Neural cell (in vitro differentiated cells): ENCODE measurements at regions not wholly inside any gene's neighbourhood (a gene's known extent, or its start where the extent isn't known, plus 50 kb on each side); places are given as distances from the start of the nearest gene placed in this dataset.

Experiments used
- H2AFZ ChIP-seq: fragments of 200-600, 300-800 bp; sonication (generic), shearing (Covaris generic); 2 replicates; pipeline ENCODE4 v1.6.0; 2014; ENCODE audit warnings: low read depth, mild to moderate bottlenecking, antibody characterized with exemption, low read length, moderate library complexity
- H3F3A ChIP-seq: fragments of 200-600 bp; shearing (Covaris generic); 2 replicates; pipeline ENCODE4 v1.6.1; 2016; ENCODE audit warnings: mild to moderate bottlenecking, moderate library complexity, mixed read lengths, antibody characterized with exemption, low read length; ENCODE audit not compliant: insufficient read depth, poor library complexity, severe bottlenecking
- H3K27ac ChIP-seq: fragments of 200-600, 300-800 bp; sonication (generic), shearing (Covaris generic); 2 replicates; pipeline ENCODE4 v1.5.1; 2014; ENCODE audit warnings: mild to moderate bottlenecking, low read length, moderate library complexity
- H3K27me3 ChIP-seq: fragments of 300-800, 200-600 bp; sonication (generic), shearing (Covaris generic); 2 replicates; pipeline ENCODE4 v1.6.0; 2014; ENCODE audit warnings: mild to moderate bottlenecking, low read depth, low read length, moderate library complexity; ENCODE audit not compliant: insufficient read depth
- H3K36me3 ChIP-seq: fragments of 300-800, 200-600 bp; sonication (generic), shearing (Covaris generic); 2 replicates; pipeline ENCODE4 v1.5.1; 2014; ENCODE audit warnings: mild to moderate bottlenecking, antibody characterized with exemption, low read length, moderate library complexity; ENCODE audit not compliant: insufficient read depth
- H3K4me2 ChIP-seq: fragments of 300-800, 200-600 bp; sonication (generic), shearing (Covaris generic); 2 replicates; pipeline ENCODE4 v1.6.0; 2014; ENCODE audit warnings: mild to moderate bottlenecking, low read length
- H3K4me3 ChIP-seq: fragments of 300-800, 200-600 bp; sonication (generic), shearing (Covaris generic); 2 replicates; pipeline ENCODE4 v1.5.1; 2014; ENCODE audit warnings: mild to moderate bottlenecking, low read length, moderate library complexity
- H3K79me2 ChIP-seq: fragments of 200-600 bp; shearing (Covaris generic); replicated peaks from 2 replicates; pipeline ENCODE4 v1.6.0; 2014; ENCODE audit warnings: mild to moderate bottlenecking, low read length, moderate library complexity; ENCODE audit not compliant: insufficient read depth
- H3K9ac ChIP-seq: fragments of 300-800, 200-600 bp; sonication (generic), shearing (Covaris generic); 2 replicates; pipeline ENCODE4 v1.6.1; 2016; ENCODE audit warnings: mild to moderate bottlenecking, low read length, mixed read lengths
- H3K9me2 ChIP-seq: fragments of 200-600 bp; shearing (Covaris generic); 2 replicates; pipeline ENCODE4 v1.6.1; 2016; ENCODE audit warnings: mild to moderate bottlenecking, low read length, mixed read lengths; ENCODE audit not compliant: insufficient read depth
- H3K9me3 ChIP-seq: fragments of 200-600, 300-800 bp; sonication (generic), shearing (Covaris generic); 2 replicates; pipeline ENCODE4 v1.6.1; 2016; ENCODE audit warnings: mild to moderate bottlenecking, mixed run types, low read length, moderate library complexity, mixed read lengths
- H4K20me1 ChIP-seq: fragments of 200-600 bp; shearing (Covaris generic); 2 replicates; pipeline ENCODE4 v1.6.1; 2016; ENCODE audit warnings: mild to moderate bottlenecking, mixed run types; ENCODE audit not compliant: insufficient read depth
- CTCF ChIP-seq: fragments of 450-650 bp; IDR thresholded peaks from 2 replicates; pipeline ENCODE4 v1.5.1; 2014; ENCODE audit warnings: antibody characterized with exemption, mild to moderate bottlenecking, moderate library complexity; ENCODE audit not compliant: poor library complexity, severe bottlenecking
- EP300 ChIP-seq: fragments of 450-650 bp; conservative IDR thresholded peaks from 2 replicates; pipeline ENCODE4 v1.6.1; 2014; ENCODE audit warnings: antibody characterized with exemption, mild to moderate bottlenecking, moderate library complexity; ENCODE audit not compliant: poor library complexity, severe bottlenecking
- EZH2 ChIP-seq: fragments of 200-600, 300-800 bp; shearing (Covaris generic), sonication (generic); IDR thresholded peaks from 2 replicates; pipeline ENCODE4 v1.6.1; 2014; ENCODE audit warnings: antibody characterized with exemption, low read length, borderline replicate concordance, mild to moderate bottlenecking; ENCODE audit not compliant: insufficient read depth, poor library complexity, severe bottlenecking
- MXI1 ChIP-seq: fragments of 450-650 bp; conservative IDR thresholded peaks from 2 replicates; pipeline ENCODE4 v1.6.1; 2014; ENCODE audit warnings: antibody characterized with exemption, mild to moderate bottlenecking; ENCODE audit not compliant: poor library complexity, severe bottlenecking
- POLR2AphosphoS5 ChIP-seq: IDR thresholded peaks from 2 replicates; pipeline ENCODE4 v1.6.1; 2012
- RAD21 ChIP-seq: fragments of 450-650 bp; conservative IDR thresholded peaks from 2 replicates; pipeline ENCODE4 v1.6.1; 2014; ENCODE audit warnings: antibody characterized with exemption, mild to moderate bottlenecking, moderate library complexity
- REST ChIP-seq: IDR thresholded peaks from 2 replicates; pipeline ENCODE4 v1.6.1; 2012; ENCODE audit warnings: borderline replicate concordance
- SMC3 ChIP-seq: fragments of 450-650 bp; conservative IDR thresholded peaks from 2 replicates; pipeline ENCODE4 v1.6.1; 2014; ENCODE audit warnings: antibody characterized with exemption, mild to moderate bottlenecking, moderate library complexity; ENCODE audit not compliant: poor library complexity
- TAF1 ChIP-seq: IDR thresholded peaks from 2 replicates; pipeline ENCODE4 v1.6.1; 2012; ENCODE audit warnings: low read depth

GRCh38 chr9:120326049-120326693, 253.8 kb downstream of the CDK5RAP2 start:
- no peak overlapping the region for H2AFZ ChIP-seq
- H3K4me2 ChIP-seq, result no peak overlapping the region
- H3K4me3 ChIP-seq, result no peak overlapping the region
- H3F3A ChIP-seq, result no peaks in the 10 kb centered on the region
- no peak overlapping the region for H3K9ac ChIP-seq
- no peak overlapping the region for H3K27ac ChIP-seq
- no peaks in the 10 kb centered on the region for H3K36me3 ChIP-seq
- no peaks in the 10 kb centered on the region for H4K20me1 ChIP-seq
- no peaks in the 10 kb centered on the region for H3K79me2 ChIP-seq
- H3K9me2 ChIP-seq, result no peaks in the 10 kb centered on the region
- no peak for TF ChIP-seq SMC3
- no peak for TF ChIP-seq MXI1
- TF ChIP-seq EZH2, result no peak
- TF ChIP-seq CTCF, result no peak
- no peak for TF ChIP-seq TAF1
- no peak for TF ChIP-seq REST
- TF ChIP-seq RAD21, result no peak
- no peak for TF ChIP-seq EP300
- TF ChIP-seq POLR2AphosphoS5, result no peak
- H3K27me3 ChIP-seq, result no peaks in the 10 kb centered on the region
- H3K9me3 ChIP-seq, result peaks cover 4% of the 10 kb centered on the region

- TF ChIP-seq POLR2AphosphoS5 (no peak), CTCF (peak; percentile 16), EP300 (no peak), TAF1 (no peak), MXI1 (no peak), REST (no peak), RAD21 (no peak)
- Histone ChIP-seq H3K4me2 (no peak overlapping the region), H3K27me3 (no peaks in the 10 kb centered on the region), H3K9me3 (no peaks in the 10 kb centered on the region), H3F3A (no peaks in the 10 kb centered on the region), H3K36me3 (no peaks in the 10 kb centered on the region), H4K20me1 (no peaks in the 10 kb centered on the region), H3K4me3 (no peak overlapping the region), H3K9ac (no peak overlapping the region), H2AFZ (no peak overlapping the region), H3K27ac (no peak overlapping the region), H3K9me2 (no peaks in the 10 kb centered on the region), H3K79me2 (no peaks in the 10 kb centered on the region)
Observed at GRCh38 chr9:120324996-120325642, 254.8 kb downstream of the CDK5RAP2 start.
